ENCODE measurements at regions not wholly inside any gene's neighbourhood (a gene's known extent, or its start where the extent isn't known, plus 50 kb on each side); places are given as distances from the start of the nearest gene placed in this dataset.
"Not testable (repeated sequence)": the region's sequence is repeated elsewhere in the genome, so short reads cannot be mapped to it uniquely, and the experiment has no call there.

DNA sequence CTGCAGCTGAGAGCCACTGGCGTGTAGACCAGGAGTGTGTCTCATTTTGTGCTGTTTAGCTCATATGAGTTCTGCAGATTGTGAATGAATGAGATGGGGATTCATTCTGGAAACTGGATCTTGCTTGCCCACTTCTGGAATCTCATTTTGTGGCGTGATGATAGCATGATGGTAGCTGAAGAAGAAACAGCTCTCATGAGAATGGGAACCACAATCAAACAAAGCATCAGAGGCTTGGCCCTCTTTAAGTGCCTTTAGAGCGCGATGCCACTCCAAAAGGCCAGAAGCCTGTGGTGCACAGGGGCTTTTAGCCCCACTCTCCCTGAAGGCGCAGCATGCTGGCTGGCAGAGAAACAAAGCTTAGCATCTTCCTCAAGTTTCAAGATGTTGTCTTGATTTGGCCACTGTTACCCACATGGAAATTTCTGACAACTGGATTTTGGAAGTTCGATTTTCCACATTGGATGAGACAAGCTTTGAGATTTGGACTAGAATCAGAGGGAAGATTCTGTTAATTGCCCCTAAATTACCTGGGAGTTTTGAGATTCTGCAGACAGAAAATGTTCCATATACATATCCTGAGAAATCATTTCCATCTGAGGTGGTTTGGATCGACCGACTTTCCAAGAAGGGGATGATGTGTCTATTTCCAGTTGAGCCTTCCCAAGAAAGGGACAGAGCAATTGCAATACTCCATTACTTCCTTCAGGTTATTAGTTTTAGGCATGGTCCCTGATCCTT lies 234.5 kb downstream of the VAPA start (continued):
- TF ChIP-seq TCF7L2 (IDR thresholded peaks at IDR 0.05; ENCODE audit: borderline replicate concordance, extremely low read depth, insufficient read depth, insufficient read length) (no peak), ZFX (IDR thresholded peaks at IDR 0.05) (no peak), JUND (IDR thresholded peaks at IDR 0.05) (no peak), RAD21 (IDR thresholded peaks at IDR 0.05; ENCODE audit: low read depth) (no peak), MAX (IDR thresholded peaks at IDR 0.05) (no peak), CEBPB (IDR thresholded peaks at IDR 0.05; ENCODE audit: low read depth) (no peak), FOSL1 (IDR thresholded peaks at IDR 0.05; ENCODE audit: low read depth) (no peak), YY1 (IDR thresholded peaks at IDR 0.05; ENCODE audit: extremely low read depth, insufficient replicate concordance, low read depth, low read length) (no peak), SIN3A (IDR thresholded peaks at IDR 0.05; ENCODE audit: low read depth) (no peak), CBX3 (IDR thresholded peaks at IDR 0.05; ENCODE audit: low read depth) (no peak)

DNA sequence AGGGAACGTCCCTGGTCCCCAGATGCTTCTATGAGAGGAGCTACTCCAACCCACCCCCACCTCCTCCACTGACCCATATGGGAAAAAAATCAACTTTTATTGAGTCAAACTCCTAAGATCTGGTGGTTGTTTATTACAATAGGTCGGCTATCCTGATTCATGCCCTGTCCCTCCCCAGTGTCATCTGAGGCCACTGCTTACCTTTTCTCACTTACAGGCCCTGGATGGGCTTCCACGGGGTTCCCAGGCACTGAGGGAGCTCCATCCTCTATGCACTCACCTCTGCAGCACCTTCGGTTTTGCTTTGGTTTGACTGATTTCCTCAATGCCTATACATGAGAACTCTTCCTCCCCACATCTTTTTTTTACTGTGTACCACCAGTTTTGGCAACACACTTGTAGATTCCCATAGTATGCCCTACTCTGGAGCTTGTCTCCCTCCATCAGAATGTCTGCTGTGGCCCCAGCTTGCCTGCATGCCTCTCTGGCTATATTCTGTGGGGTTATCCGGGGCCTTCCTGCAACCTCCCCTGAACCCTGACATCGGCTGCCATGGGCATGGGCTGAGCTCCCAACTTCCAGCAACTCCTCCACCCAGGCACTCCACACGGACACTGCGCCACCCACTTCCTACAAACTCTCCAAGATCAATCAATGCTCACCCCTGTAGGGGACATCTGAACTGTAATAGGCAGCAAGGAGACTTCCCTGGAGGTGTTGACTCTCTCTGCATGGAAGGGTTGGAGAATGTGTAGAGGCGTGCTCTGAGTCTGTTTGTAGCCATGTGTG lies 236.1 kb downstream of the VAPA start:
- ChIA-PET CTCF (no interaction called here), RAD21 (ENCODE audit: low non-redundant PET in 1 of 2, low total read pairs in 2 of 2, uncharacterized antibody in 2 of 2, unreplicated experiment in 2 of 2) (no interaction called here), POLR2A (no interaction called here)
- H3K27me3 ChIP-seq (ENCODE audit: insufficient read depth, low read length): no peaks in the 10 kb centered on the region; the same call in 1 of the 2 replicates
- DNase-seq (ENCODE audit: low read depth, low spot score): no peak
- BruUV-seq (replicated peaks): no TSS peak
- no peak overlapping the region for H3K27ac ChIP-seq (ENCODE audit: low read depth, low read length)
- ATAC-seq: no peak
- no peaks in the 10 kb centered on the region for H3K79me2 ChIP-seq (ENCODE audit: insufficient read depth, low read length)
- intact Hi-C loops (cut with micrococcal nuclease): no loop called here
- no peaks in the 10 kb centered on the region for H3K9me2 ChIP-seq (ENCODE audit: insufficient read depth)
- no peak overlapping the region for H3K9ac ChIP-seq (ENCODE audit: low read length)
- TF ChIP-seq EZH2 (IDR thresholded peaks at IDR 0.05) (no peak), MAX (IDR thresholded peaks at IDR 0.05) (no peak), ZNF274 (IDR thresholded peaks at IDR 0.05; ENCODE audit: low read depth, low read length) (no peak), YY1 (IDR thresholded peaks at IDR 0.05; ENCODE audit: extremely low read depth, insufficient replicate concordance, low read depth, low read length) (no peak), EGR1 (IDR thresholded peaks at IDR 0.05; ENCODE audit: low read depth) (no peak), FOSL1 (IDR thresholded peaks at IDR 0.05; ENCODE audit: low read depth) (no peak), ELF1 (IDR thresholded peaks at IDR 0.05; ENCODE audit: borderline replicate concordance, low read depth) (no peak)
- TF ChIP-seq, protein P1, sequence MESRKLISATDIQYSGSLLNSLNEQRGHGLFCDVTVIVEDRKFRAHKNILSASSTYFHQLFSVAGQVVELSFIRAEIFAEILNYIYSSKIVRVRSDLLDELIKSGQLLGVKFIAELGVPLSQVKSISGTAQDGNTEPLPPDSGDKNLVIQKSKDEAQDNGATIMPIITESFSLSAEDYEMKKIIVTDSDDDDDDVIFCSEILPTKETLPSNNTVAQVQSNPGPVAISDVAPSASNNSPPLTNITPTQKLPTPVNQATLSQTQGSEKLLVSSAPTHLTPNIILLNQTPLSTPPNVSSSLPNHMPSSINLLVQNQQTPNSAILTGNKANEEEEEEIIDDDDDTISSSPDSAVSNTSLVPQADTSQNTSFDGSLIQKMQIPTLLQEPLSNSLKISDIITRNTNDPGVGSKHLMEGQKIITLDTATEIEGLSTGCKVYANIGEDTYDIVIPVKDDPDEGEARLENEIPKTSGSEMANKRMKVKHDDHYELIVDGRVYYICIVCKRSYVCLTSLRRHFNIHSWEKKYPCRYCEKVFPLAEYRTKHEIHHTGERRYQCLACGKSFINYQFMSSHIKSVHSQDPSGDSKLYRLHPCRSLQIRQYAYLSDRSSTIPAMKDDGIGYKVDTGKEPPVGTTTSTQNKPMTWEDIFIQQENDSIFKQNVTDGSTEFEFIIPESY (IDR thresholded peaks at IDR 0.05; ENCODE audit: extremely low read depth, insufficient replicate concordance, low read length): no peak
- H2AFZ ChIP-seq (ENCODE audit: low read depth, low read length, poor library complexity, severe bottlenecking): no peak overlapping the region
- H3K4me2 ChIP-seq (ENCODE audit: low read length): no peak overlapping the region
- H3K4me1 ChIP-seq (ENCODE audit: control insufficient read depth in 1 of 2, insufficient read depth in 2 of 2, low read length in 2 of 2): no peaks in the 10 kb centered on the region
- no peak overlapping the region for H3K4me3 ChIP-seq (replicated peaks in 1 of 2; ENCODE audit: low read depth in 1 of 2, low read length in 2 of 2)
- H4K20me1 ChIP-seq (ENCODE audit: insufficient read depth): no peaks in the 10 kb centered on the region
- H3K9me3 ChIP-seq (ENCODE audit: control insufficient read depth in 1 of 2, insufficient read depth in 1 of 2, low read depth in 1 of 2, low read length in 2 of 2): no peaks in the 10 kb centered on the region; a peak in 1 of 4 replicates
- H3K36me3 ChIP-seq (ENCODE audit: control insufficient read depth in 1 of 2, insufficient read depth in 2 of 2, low read length in 2 of 2): no peaks in the 10 kb centered on the region

DNA sequence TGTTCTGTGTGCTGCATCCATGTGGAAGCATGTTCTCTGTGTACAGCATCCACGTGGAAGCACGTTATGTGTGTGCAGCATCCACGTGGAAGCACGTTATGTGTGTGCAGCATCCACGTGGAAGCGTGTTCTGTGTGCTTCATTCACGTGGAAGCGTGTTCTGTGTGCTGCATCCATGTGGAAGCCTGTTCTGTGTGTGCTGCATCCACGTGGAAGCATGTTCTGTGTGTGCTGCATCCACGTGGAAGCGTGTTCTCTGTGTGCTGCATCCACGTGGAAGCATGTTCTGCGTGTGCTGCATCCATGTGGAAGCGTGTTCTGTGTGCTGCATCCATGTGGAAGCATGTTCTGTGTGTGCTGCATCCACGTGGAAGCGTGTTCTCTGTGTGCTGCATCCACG lies 236.8 kb downstream of the VAPA start:
- H4K20me1 ChIP-seq (ENCODE audit: insufficient read depth); H3K36me3 ChIP-seq (ENCODE audit: control insufficient read depth in 1 of 2, insufficient read depth in 2 of 2, low read length in 2 of 2); H3K9ac ChIP-seq (ENCODE audit: low read length); H3K27me3 ChIP-seq (ENCODE audit: insufficient read depth, low read length); DNase-seq (ENCODE audit: low read depth, low spot score); H3K4me1 ChIP-seq (ENCODE audit: control insufficient read depth in 1 of 2, insufficient read depth in 2 of 2, low read length in 2 of 2); H2AFZ ChIP-seq (ENCODE audit: low read depth, low read length, poor library complexity, severe bottlenecking); BruUV-seq (replicated peaks); ATAC-seq; H3K27ac ChIP-seq (ENCODE audit: low read depth, low read length); H3K9me2 ChIP-seq (ENCODE audit: insufficient read depth); H3K79me2 ChIP-seq (ENCODE audit: insufficient read depth, low read length); H3K9me3 ChIP-seq (ENCODE audit: control insufficient read depth in 1 of 2, insufficient read depth in 1 of 2, low read depth in 1 of 2, low read length in 2 of 2); POLR2A ChIA-PET; intact Hi-C loops (cut with micrococcal nuclease); CTCF ChIA-PET; RAD21 ChIA-PET (ENCODE audit: low non-redundant PET in 1 of 2, low total read pairs in 2 of 2, uncharacterized antibody in 2 of 2, unreplicated experiment in 2 of 2); H3K4me3 ChIP-seq (replicated peaks in 1 of 2; ENCODE audit: low read depth in 1 of 2, low read length in 2 of 2); H3K4me2 ChIP-seq (ENCODE audit: low read length): not testable (repeated sequence)

Measured in HCT116 (cell line).